ENCODE measurements at regions not wholly inside any gene's neighbourhood (a gene's known extent, or its start where the extent isn't known, plus 50 kb on each side); places are given as distances from the start of the nearest gene placed in this dataset.

DNA sequence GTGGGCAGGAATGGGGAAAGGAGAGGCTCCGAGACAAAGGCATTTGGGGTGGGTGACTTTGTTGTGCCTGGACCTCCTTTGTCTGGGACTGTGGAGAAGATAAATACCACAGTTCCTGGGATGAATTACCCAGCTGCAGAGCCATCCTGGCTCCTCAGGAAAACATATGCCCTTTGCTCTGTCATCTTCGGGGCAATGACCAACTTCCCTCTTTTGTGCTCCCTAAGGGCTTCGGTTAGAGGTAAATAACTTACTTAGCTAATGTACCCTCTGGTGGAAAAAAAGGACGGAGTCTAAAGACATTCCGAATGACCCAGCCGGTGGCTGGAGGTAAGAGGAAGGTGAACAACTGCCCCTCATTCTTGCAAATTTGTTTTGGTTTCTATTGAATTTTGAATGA is 345.7 kb downstream of the GATA3 start:
- intact Hi-C loops (cut with DNase I), result no loop called here
- Histone ChIP-seq H3K27me3 (peaks cover 0 to 8% (median 2%) of the 10 kb centered on the region in 4 donors), H3K9me3 (no peaks in the 10 kb centered on the region), H3K27ac (no peak overlapping the region), H3K36me3 (no peaks in the 10 kb centered on the region), H3K4me3 (no peak overlapping the region), H3K4me1 (no peaks in the 10 kb centered on the region)
- no peak for DNase-seq
- 40 to 50% methylated on average over 6 of the region's 6 CpGs for WGBS, 2 donors
- ATAC-seq, result no peak
- no peak for FAIRE-seq
- TF ChIP-seq, protein P1, sequence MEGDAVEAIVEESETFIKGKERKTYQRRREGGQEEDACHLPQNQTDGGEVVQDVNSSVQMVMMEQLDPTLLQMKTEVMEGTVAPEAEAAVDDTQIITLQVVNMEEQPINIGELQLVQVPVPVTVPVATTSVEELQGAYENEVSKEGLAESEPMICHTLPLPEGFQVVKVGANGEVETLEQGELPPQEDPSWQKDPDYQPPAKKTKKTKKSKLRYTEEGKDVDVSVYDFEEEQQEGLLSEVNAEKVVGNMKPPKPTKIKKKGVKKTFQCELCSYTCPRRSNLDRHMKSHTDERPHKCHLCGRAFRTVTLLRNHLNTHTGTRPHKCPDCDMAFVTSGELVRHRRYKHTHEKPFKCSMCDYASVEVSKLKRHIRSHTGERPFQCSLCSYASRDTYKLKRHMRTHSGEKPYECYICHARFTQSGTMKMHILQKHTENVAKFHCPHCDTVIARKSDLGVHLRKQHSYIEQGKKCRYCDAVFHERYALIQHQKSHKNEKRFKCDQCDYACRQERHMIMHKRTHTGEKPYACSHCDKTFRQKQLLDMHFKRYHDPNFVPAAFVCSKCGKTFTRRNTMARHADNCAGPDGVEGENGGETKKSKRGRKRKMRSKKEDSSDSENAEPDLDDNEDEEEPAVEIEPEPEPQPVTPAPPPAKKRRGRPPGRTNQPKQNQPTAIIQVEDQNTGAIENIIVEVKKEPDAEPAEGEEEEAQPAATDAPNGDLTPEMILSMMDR (IDR thresholded peaks at IDR 0.05), result no peak

DNA sequence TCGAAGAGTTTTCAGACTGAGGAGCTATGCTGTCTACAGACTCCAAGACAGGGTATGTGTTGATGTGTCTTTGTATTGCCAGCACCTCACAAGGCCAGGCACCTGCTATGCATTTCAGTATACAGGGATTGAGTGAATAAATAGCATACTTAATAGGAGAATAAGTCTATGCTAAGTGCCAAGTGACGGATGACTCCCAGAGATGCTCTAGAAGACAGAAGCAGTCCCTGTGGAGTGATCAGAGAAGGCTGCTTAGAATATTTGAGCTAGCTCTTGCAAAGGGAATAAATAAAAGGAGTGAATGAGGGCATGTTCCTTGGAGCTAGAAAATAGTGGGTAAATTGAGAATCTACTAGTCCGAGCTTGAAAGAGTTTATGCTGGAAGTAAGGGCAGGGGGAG is 346.4 kb downstream of the GATA3 start:
- ATAC-seq, result no peak
- no peaks in the 10 kb centered on the region for H3K4me1 ChIP-seq
- no peaks in the 10 kb centered on the region for H3K36me3 ChIP-seq
- no peak for DNase-seq
- no peak for FAIRE-seq
- 41 to 60% methylated on average over 3 of the region's 3 CpGs for WGBS, 2 donors
- TF ChIP-seq, protein P1 (IDR thresholded peaks at IDR 0.05), result no peak
- intact Hi-C loops (cut with DNase I), result no loop called here
- H3K27ac ChIP-seq, result no peak overlapping the region
- peaks cover 0 to 4% (median 2%) of the 10 kb centered on the region in 4 donors for H3K27me3 ChIP-seq
- H3K9me3 ChIP-seq, result no peaks in the 10 kb centered on the region
- H3K4me3 ChIP-seq, result no peak overlapping the region

DNA sequence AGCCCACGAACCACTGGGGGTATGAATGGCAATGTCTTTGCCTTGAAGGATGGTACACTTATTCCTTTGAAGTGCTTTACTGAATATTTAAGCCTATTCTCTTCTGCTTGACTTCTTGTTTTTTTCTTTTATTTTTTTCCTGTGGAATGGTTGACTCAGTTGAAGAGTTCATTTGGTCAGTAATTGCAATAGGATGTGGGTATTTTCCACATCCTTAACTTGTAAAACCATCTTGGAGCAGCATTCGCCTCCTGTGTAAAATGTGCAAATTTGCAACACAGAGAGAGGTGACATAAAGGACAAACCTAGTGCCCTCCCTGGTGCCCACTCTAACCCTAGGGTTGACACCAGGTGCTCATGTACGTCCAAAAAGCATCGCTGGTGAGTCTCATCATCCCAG is 347.0 kb downstream of the GATA3 start:
- TF ChIP-seq, protein P1 (IDR thresholded peaks at IDR 0.05), result no peak
- Histone ChIP-seq H3K27ac (no peak overlapping the region), H3K27me3 (peaks cover 0 to 1% (median 0%) of the 10 kb centered on the region in 4 donors), H3K36me3 (no peaks in the 10 kb centered on the region), H3K9me3 (no peaks in the 10 kb centered on the region), H3K4me1 (no peaks in the 10 kb centered on the region), H3K4me3 (no peak overlapping the region)
- WGBS, 2 donors, result 72 to 77% methylated on average over 4 of the region's 4 CpGs
- intact Hi-C loops (cut with DNase I), result no loop called here
- FAIRE-seq (no peak), ATAC-seq (no peak), DNase-seq (no peak)

DNA sequence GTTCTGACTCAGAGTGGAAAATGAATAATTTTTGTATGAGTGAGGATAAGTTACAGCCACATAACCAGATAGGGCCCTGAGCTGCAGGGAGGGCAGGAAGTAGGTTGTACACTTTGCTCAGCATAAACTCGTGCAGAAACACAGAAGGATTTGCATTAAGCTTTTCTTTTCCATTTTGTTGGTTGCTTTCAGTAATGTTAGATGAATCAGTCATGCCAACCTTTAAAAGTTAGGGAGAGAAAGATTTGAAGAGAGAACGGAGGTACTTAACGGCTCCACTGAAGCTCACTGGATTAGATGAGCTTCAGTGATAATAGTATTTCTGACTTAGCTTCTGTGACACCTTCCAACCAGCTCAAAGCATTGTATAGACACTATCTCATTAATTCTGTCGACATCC is 348.1 kb downstream of the GATA3 start:
- FAIRE-seq (no peak), ATAC-seq (no peak), DNase-seq (no peak)
- H3K9me3 ChIP-seq, result no peaks in the 10 kb centered on the region
- 43 to 45% methylated on average over 4 of the region's 4 CpGs for WGBS, 2 donors
- H3K4me3 ChIP-seq, result no peak overlapping the region
- TF ChIP-seq, protein P1 (IDR thresholded peaks at IDR 0.05), result no peak
- no peak overlapping the region for H3K27ac ChIP-seq
- no peaks in the 10 kb centered on the region for H3K36me3 ChIP-seq
- no peaks in the 10 kb centered on the region for H3K4me1 ChIP-seq
- H3K27me3 ChIP-seq, result no peaks in the 10 kb centered on the region
- intact Hi-C loops (cut with DNase I), result no loop called here

DNA sequence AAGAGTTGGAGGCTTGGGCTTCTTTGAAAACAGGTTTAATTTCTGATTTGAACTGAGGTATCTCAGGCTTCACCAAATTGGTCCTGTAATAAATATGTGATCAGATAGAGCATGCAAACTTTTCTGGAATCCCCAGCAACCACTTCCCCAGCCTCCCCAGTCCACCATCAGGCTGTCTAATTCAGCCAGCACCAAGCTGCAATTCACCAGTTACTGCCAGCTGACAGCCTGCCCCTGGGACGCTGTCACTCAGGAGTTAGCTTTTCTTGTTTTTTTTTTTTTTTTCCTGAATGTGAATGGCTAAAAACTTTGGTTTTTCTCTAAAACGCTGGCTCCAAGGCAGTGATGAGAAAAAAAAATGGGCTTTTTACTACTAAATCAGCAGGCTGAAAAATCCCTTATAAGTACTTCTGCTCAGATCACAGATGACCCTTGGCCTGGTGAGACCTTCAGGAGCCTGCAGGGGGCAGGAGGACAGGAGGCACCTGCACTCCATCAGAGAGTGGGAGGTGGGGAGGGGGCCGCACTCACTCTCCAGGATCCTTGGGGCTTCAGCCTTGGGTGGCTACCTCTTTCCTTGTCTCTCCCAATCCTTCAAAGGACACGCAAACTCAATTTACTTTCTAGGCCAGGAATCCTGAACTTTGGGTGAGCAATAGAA is 349.4 kb downstream of the GATA3 start:
- FAIRE-seq (no peak), ATAC-seq (no peak), DNase-seq (no peak)
- Histone ChIP-seq H3K4me1 (no peaks in the 10 kb centered on the region), H3K9me3 (no peaks in the 10 kb centered on the region), H3K4me3 (no peak overlapping the region), H3K36me3 (no peaks in the 10 kb centered on the region), H3K27ac (no peak overlapping the region), H3K27me3 (no peaks in the 10 kb centered on the region)
- intact Hi-C loops (cut with DNase I), result no loop called here
- TF ChIP-seq, protein P1 (IDR thresholded peaks at IDR 0.05), result no peak
- WGBS, 2 donors, result 70 to 74% methylated on average over 4 of the region's 4 CpGs
